NCI-H1092 (cell line): ENCODE measurements at regions not wholly inside any gene's neighbourhood (a gene's known extent, or its start where the extent isn't known, plus 50 kb on each side); places are given as distances from the start of the nearest gene placed in this dataset.

Experiments
- DNase-seq: peaks from one replicate; lab custom pipeline; 2025; lab: John Stamatoyannopoulos, UW

GRCh38 chr2:198220763-198221610 lies 416.6 kb downstream of the PLCL1 start:
- no peak for DNase-seq

- no peak for DNase-seq
Observed at GRCh38 chr2:198219292-198219691, 414.9 kb downstream of the PLCL1 start.

GRCh38 chr2:198214114-198214596 lies 409.8 kb downstream of the PLCL1 start:
- no peak for DNase-seq

- no peak for DNase-seq
Observed at GRCh38 chr2:198213253-198213652, 408.9 kb downstream of the PLCL1 start.

GRCh38 chr2:198211706-198212105 lies 407.3 kb downstream of the PLCL1 start:
- no peak for DNase-seq

GRCh38 chr2:198203336-198204069 lies 399.1 kb downstream of the PLCL1 start:
- DNase-seq, result no peak
